ENCODE measurements at regions not wholly inside any gene's neighbourhood (a gene's known extent, or its start where the extent isn't known, plus 50 kb on each side); places are given as distances from the start of the nearest gene placed in this dataset.
A peak's percentile ranks its signal among the peaks of the same experiment; 100 is the strongest.

GRCh38 chr5:99109894-99110293, 181.1 kb upstream of the CHD1 start:
- no peaks in the 10 kb centered on the region for H3K4me1 ChIP-seq (ENCODE audit: control insufficient read depth, extremely low read depth, insufficient read depth, low read length)
- no peaks in the 10 kb centered on the region for H4K20me1 ChIP-seq (ENCODE audit: control insufficient read depth, extremely low read depth, insufficient read depth, low read length)
- no peaks in the 10 kb centered on the region for H3K79me2 ChIP-seq (ENCODE audit: control insufficient read depth, insufficient read depth, low read length)
- no peaks in the 10 kb centered on the region for H3K27me3 ChIP-seq (ENCODE audit: control insufficient read depth, insufficient read depth, low read length)
- H3K36me3 ChIP-seq (ENCODE audit: control insufficient read depth, insufficient read depth, low read length) = no peaks in the 10 kb centered on the region
- no peak overlapping the region for H2AFZ ChIP-seq (ENCODE audit: low read length)
- no peak for TF ChIP-seq CTCF (conservative IDR thresholded peaks at IDR 0.05 in 1 of 2, IDR thresholded peaks at IDR 0.05 in 1 of 2; ENCODE audit: low read depth in 1 of 2, low read length in 2 of 2)
- no peak for TF ChIP-seq EZH2 (IDR thresholded peaks at IDR 0.05; ENCODE audit: low read length, missing control alignments)
- no peak for DNase-seq (ENCODE audit: low read depth in 2 of 2)
- H3K9me3 ChIP-seq (ENCODE audit: control insufficient read depth, insufficient read depth, low read depth, low read length) = no peaks in the 10 kb centered on the region
- H3K27ac ChIP-seq (ENCODE audit: insufficient read depth, low read length) = no peak overlapping the region
- no peak overlapping the region for H3K4me3 ChIP-seq (replicated peaks in 1 of 4; ENCODE audit: control extremely low read depth in 1 of 4, insufficient read depth in 1 of 4, low read depth in 3 of 4, low read length in 4 of 4)
- no peak overlapping the region for H3K9ac ChIP-seq (ENCODE audit: insufficient read depth, low read length)
- no peak overlapping the region for H3K4me2 ChIP-seq (ENCODE audit: extremely low read depth, insufficient read depth, low read length)

- H4K20me1 ChIP-seq (ENCODE audit: control insufficient read depth, extremely low read depth, insufficient read depth, low read length) = no peaks in the 10 kb centered on the region
- no peak overlapping the region for H3K4me2 ChIP-seq (ENCODE audit: extremely low read depth, insufficient read depth, low read length)
- no peaks in the 10 kb centered on the region for H3K36me3 ChIP-seq (ENCODE audit: control insufficient read depth, insufficient read depth, low read length)
- no peak overlapping the region for H3K27ac ChIP-seq (ENCODE audit: insufficient read depth, low read length)
- no peak overlapping the region for H2AFZ ChIP-seq (ENCODE audit: low read length)
- no peak overlapping the region for H3K9ac ChIP-seq (ENCODE audit: insufficient read depth, low read length)
- no peaks in the 10 kb centered on the region for H3K4me1 ChIP-seq (ENCODE audit: control insufficient read depth, extremely low read depth, insufficient read depth, low read length)
- H3K9me3 ChIP-seq (ENCODE audit: control insufficient read depth, insufficient read depth, low read depth, low read length) = no peaks in the 10 kb centered on the region
- TF ChIP-seq CTCF (conservative IDR thresholded peaks at IDR 0.05 in 1 of 2, IDR thresholded peaks at IDR 0.05 in 1 of 2; ENCODE audit: low read depth in 1 of 2, low read length in 2 of 2) (no peak), EZH2 (IDR thresholded peaks at IDR 0.05; ENCODE audit: low read length, missing control alignments) (no peak)
- no peaks in the 10 kb centered on the region for H3K79me2 ChIP-seq (ENCODE audit: control insufficient read depth, insufficient read depth, low read length)
- peak; percentile 23 to 43 for DNase-seq (ENCODE audit: low read depth in 2 of 2)
- no peaks in the 10 kb centered on the region for H3K27me3 ChIP-seq (ENCODE audit: control insufficient read depth, insufficient read depth, low read length)
- no peak overlapping the region for H3K4me3 ChIP-seq (replicated peaks in 1 of 4; ENCODE audit: control extremely low read depth in 1 of 4, insufficient read depth in 1 of 4, low read depth in 3 of 4, low read length in 4 of 4)
Measured at GRCh38 chr5:99105216-99105615, 176.4 kb upstream of the CHD1 start.

GRCh38 chr5:99104538-99105132, 175.8 kb upstream of the CHD1 start:
- Histone ChIP-seq H3K27ac (ENCODE audit: insufficient read depth, low read length) (no peak overlapping the region), H3K4me1 (ENCODE audit: control insufficient read depth, extremely low read depth, insufficient read depth, low read length) (no peaks in the 10 kb centered on the region), H3K36me3 (ENCODE audit: control insufficient read depth, insufficient read depth, low read length) (no peaks in the 10 kb centered on the region), H2AFZ (ENCODE audit: low read length) (no peak overlapping the region), H3K9ac (ENCODE audit: insufficient read depth, low read length) (no peak overlapping the region), H3K27me3 (ENCODE audit: control insufficient read depth, insufficient read depth, low read length) (no peaks in the 10 kb centered on the region), H4K20me1 (ENCODE audit: control insufficient read depth, extremely low read depth, insufficient read depth, low read length) (no peaks in the 10 kb centered on the region), H3K4me2 (ENCODE audit: extremely low read depth, insufficient read depth, low read length) (no peak overlapping the region), H3K9me3 (ENCODE audit: control insufficient read depth, insufficient read depth, low read depth, low read length) (no peaks in the 10 kb centered on the region), H3K79me2 (ENCODE audit: control insufficient read depth, insufficient read depth, low read length) (no peaks in the 10 kb centered on the region), H3K4me3 (replicated peaks in 1 of 4; ENCODE audit: control extremely low read depth in 1 of 4, insufficient read depth in 1 of 4, low read depth in 3 of 4, low read length in 4 of 4) (no peak overlapping the region)
- TF ChIP-seq EZH2 (IDR thresholded peaks at IDR 0.05; ENCODE audit: low read length, missing control alignments) = no peak
- peak; percentile 58 to 60 for TF ChIP-seq CTCF (conservative IDR thresholded peaks at IDR 0.05 in 1 of 2, IDR thresholded peaks at IDR 0.05 in 1 of 2; ENCODE audit: low read depth in 1 of 2, low read length in 2 of 2)
- peak; percentile 31 to 58 for DNase-seq (ENCODE audit: low read depth in 2 of 2)

Data from fibroblast of lung (primary cell).